ENCODE measurements at regions not wholly inside any gene's neighbourhood (a gene's known extent, or its start where the extent isn't known, plus 50 kb on each side); places are given as distances from the start of the nearest gene placed in this dataset.

- Histone ChIP-seq H2AFZ (ENCODE audit: low read depth, low read length) (no peak overlapping the region), H3F3A (ENCODE audit: insufficient read depth, low read length, poor library complexity, severe bottlenecking) (no peaks in the 10 kb centered on the region), H3K27ac (ENCODE audit: low read length) (no peak overlapping the region), H3K9me3 (ENCODE audit: low read length) (no peaks in the 10 kb centered on the region), H3K4me3 (ENCODE audit: low read length) (no peak overlapping the region), H3K36me3 (ENCODE audit: insufficient read depth, low read length) (no peaks in the 10 kb centered on the region), H3K9ac (ENCODE audit: low read length) (no peak overlapping the region), H3K9me2 (ENCODE audit: insufficient read depth, low read length) (no peaks in the 10 kb centered on the region), H4K20me1 (ENCODE audit: insufficient read depth) (no peaks in the 10 kb centered on the region), H3K79me2 (replicated peaks; ENCODE audit: insufficient read depth, low read length) (no peaks in the 10 kb centered on the region), H3K4me2 (ENCODE audit: low read length) (no peak overlapping the region), H3K27me3 (ENCODE audit: insufficient read depth, low read depth, low read length) (no peaks in the 10 kb centered on the region)
- TF ChIP-seq, protein P1, sequence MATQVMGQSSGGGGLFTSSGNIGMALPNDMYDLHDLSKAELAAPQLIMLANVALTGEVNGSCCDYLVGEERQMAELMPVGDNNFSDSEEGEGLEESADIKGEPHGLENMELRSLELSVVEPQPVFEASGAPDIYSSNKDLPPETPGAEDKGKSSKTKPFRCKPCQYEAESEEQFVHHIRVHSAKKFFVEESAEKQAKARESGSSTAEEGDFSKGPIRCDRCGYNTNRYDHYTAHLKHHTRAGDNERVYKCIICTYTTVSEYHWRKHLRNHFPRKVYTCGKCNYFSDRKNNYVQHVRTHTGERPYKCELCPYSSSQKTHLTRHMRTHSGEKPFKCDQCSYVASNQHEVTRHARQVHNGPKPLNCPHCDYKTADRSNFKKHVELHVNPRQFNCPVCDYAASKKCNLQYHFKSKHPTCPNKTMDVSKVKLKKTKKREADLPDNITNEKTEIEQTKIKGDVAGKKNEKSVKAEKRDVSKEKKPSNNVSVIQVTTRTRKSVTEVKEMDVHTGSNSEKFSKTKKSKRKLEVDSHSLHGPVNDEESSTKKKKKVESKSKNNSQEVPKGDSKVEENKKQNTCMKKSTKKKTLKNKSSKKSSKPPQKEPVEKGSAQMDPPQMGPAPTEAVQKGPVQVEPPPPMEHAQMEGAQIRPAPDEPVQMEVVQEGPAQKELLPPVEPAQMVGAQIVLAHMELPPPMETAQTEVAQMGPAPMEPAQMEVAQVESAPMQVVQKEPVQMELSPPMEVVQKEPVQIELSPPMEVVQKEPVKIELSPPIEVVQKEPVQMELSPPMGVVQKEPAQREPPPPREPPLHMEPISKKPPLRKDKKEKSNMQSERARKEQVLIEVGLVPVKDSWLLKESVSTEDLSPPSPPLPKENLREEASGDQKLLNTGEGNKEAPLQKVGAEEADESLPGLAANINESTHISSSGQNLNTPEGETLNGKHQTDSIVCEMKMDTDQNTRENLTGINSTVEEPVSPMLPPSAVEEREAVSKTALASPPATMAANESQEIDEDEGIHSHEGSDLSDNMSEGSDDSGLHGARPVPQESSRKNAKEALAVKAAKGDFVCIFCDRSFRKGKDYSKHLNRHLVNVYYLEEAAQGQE (IDR thresholded peaks at IDR 0.05; ENCODE audit: borderline replicate concordance) = no peak
- TF ChIP-seq, protein P2, sequence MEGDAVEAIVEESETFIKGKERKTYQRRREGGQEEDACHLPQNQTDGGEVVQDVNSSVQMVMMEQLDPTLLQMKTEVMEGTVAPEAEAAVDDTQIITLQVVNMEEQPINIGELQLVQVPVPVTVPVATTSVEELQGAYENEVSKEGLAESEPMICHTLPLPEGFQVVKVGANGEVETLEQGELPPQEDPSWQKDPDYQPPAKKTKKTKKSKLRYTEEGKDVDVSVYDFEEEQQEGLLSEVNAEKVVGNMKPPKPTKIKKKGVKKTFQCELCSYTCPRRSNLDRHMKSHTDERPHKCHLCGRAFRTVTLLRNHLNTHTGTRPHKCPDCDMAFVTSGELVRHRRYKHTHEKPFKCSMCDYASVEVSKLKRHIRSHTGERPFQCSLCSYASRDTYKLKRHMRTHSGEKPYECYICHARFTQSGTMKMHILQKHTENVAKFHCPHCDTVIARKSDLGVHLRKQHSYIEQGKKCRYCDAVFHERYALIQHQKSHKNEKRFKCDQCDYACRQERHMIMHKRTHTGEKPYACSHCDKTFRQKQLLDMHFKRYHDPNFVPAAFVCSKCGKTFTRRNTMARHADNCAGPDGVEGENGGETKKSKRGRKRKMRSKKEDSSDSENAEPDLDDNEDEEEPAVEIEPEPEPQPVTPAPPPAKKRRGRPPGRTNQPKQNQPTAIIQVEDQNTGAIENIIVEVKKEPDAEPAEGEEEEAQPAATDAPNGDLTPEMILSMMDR (IDR thresholded peaks at IDR 0.05; ENCODE audit: poor library complexity, severe bottlenecking) = no peak
- TF ChIP-seq EZH2 (IDR thresholded peaks at IDR 0.05; ENCODE audit: borderline replicate concordance, insufficient read depth, low read length, poor library complexity, severe bottlenecking) (no peak), POLR2AphosphoS5 (IDR thresholded peaks at IDR 0.05) (no peak), SMC3 (conservative IDR thresholded peaks at IDR 0.05; ENCODE audit: poor library complexity) (no peak), EP300 (conservative IDR thresholded peaks at IDR 0.05; ENCODE audit: poor library complexity, severe bottlenecking) (no peak), RAD21 (conservative IDR thresholded peaks at IDR 0.05) (no peak)
Observed at GRCh38 chr7:152979376-152979775, 219.8 kb downstream of the ACTR3B start.

DNA sequence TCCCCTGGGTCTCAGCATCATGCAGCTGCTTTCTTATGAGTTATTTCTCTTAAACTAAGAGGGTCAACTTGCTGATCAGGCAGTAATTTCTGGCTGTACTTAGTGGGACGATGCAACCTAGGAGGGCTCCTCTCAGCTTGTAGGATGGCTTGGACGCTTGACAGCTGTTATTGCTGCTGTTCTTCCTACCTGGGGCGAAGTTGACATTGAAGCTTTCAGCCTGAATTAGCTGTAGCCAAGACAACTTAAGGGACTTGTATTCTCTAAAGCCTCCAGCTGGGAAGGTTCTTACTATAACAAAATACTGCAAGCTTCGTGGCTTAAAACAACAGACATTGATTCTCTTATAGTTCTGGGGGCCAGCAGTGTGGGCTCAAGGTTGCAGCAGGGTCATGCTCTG, 224.9 kb downstream of the ACTR3B start:
- Histone ChIP-seq H3K9ac (ENCODE audit: low read length) (no peak overlapping the region), H4K20me1 (ENCODE audit: insufficient read depth) (no peaks in the 10 kb centered on the region), H3K9me2 (ENCODE audit: insufficient read depth, low read length) (no peaks in the 10 kb centered on the region), H3K27me3 (ENCODE audit: insufficient read depth, low read depth, low read length) (no peaks in the 10 kb centered on the region), H3K79me2 (replicated peaks; ENCODE audit: insufficient read depth, low read length) (no peaks in the 10 kb centered on the region), H3K27ac (ENCODE audit: low read length) (no peak overlapping the region), H3K9me3 (ENCODE audit: low read length) (no peaks in the 10 kb centered on the region), H3K4me3 (ENCODE audit: low read length) (no peak overlapping the region), H3F3A (ENCODE audit: insufficient read depth, low read length, poor library complexity, severe bottlenecking) (no peaks in the 10 kb centered on the region), H2AFZ (ENCODE audit: low read depth, low read length) (no peak overlapping the region), H3K4me2 (ENCODE audit: low read length) (no peak overlapping the region), H3K36me3 (ENCODE audit: insufficient read depth, low read length) (no peaks in the 10 kb centered on the region)
- TF ChIP-seq POLR2AphosphoS5 (IDR thresholded peaks at IDR 0.05) = peak; percentile 19
- TF ChIP-seq, protein P2 (IDR thresholded peaks at IDR 0.05; ENCODE audit: poor library complexity, severe bottlenecking) = no peak
